ENCODE measurements at regions not wholly inside any gene's neighbourhood (a gene's known extent, or its start where the extent isn't known, plus 50 kb on each side); places are given as distances from the start of the nearest gene placed in this dataset.

GRCh38 chr20:50242548-50242862 is 51.9 kb downstream of the CEBPB start:
- H3K4me1 ChIP-seq (ENCODE audit: control insufficient read depth in 2 of 3, insufficient read depth in 2 of 3, low read depth in 1 of 3, low read length in 3 of 3): no peaks in the 10 kb centered on the region
- TF ChIP-seq CTCF (IDR thresholded peaks at IDR 0.05; ENCODE audit: borderline replicate concordance, extremely low read depth, insufficient read depth): no peak
- no peak overlapping the region for H3K27ac ChIP-seq (ENCODE audit: low read depth in 2 of 2, low read length in 2 of 2)
- FAIRE-seq: no peak
- H3K9me3 ChIP-seq (ENCODE audit: control insufficient read depth in 2 of 3, insufficient read depth in 1 of 3, low read length in 3 of 3): no peaks in the 10 kb centered on the region
- H3K4me3 ChIP-seq (ENCODE audit: low read length in 3 of 3): no peak overlapping the region
- intact Hi-C loops (cut with DNase I): no loop called here
- no peak overlapping the region for H3K9ac ChIP-seq (ENCODE audit: low read length in 3 of 3)
- no peaks in the 10 kb centered on the region for H3K36me3 ChIP-seq (ENCODE audit: control insufficient read depth in 2 of 3, insufficient read depth in 3 of 3, low read length in 3 of 3)
- DNase-seq: no peak
- H3K27me3 ChIP-seq (ENCODE audit: control insufficient read depth, insufficient read depth, low read length): no peaks in the 10 kb centered on the region

GRCh38 chr20:50242863-50243609 is 52.4 kb downstream of the CEBPB start:
- no peak for TF ChIP-seq CTCF (IDR thresholded peaks at IDR 0.05; ENCODE audit: borderline replicate concordance, extremely low read depth, insufficient read depth)
- H3K27me3 ChIP-seq (ENCODE audit: control insufficient read depth, insufficient read depth, low read length): no peaks in the 10 kb centered on the region
- peak; percentile 50 to 93 (median 71) for DNase-seq
- H3K4me1 ChIP-seq (ENCODE audit: control insufficient read depth in 2 of 3, insufficient read depth in 2 of 3, low read depth in 1 of 3, low read length in 3 of 3): no peaks in the 10 kb centered on the region
- H3K27ac ChIP-seq (ENCODE audit: low read depth in 2 of 2, low read length in 2 of 2): no peak overlapping the region
- H3K4me3 ChIP-seq (ENCODE audit: low read length in 3 of 3): no peak overlapping the region
- no peak for FAIRE-seq
- no peaks in the 10 kb centered on the region for H3K36me3 ChIP-seq (ENCODE audit: control insufficient read depth in 2 of 3, insufficient read depth in 3 of 3, low read length in 3 of 3)
- no peak overlapping the region for H3K9ac ChIP-seq (ENCODE audit: low read length in 3 of 3)
- intact Hi-C loops (cut with DNase I): no loop called here
- H3K9me3 ChIP-seq (ENCODE audit: control insufficient read depth in 2 of 3, insufficient read depth in 1 of 3, low read length in 3 of 3): no peaks in the 10 kb centered on the region

GRCh38 chr20:50243610-50244351 is 53.2 kb downstream of the CEBPB start:
- DNase-seq: peak in 2 of 5 donors; percentile 26
- TF ChIP-seq CTCF (IDR thresholded peaks at IDR 0.05; ENCODE audit: borderline replicate concordance, extremely low read depth, insufficient read depth): no peak
- Histone ChIP-seq H3K4me3 (ENCODE audit: low read length in 3 of 3) (no peak overlapping the region), H3K27me3 (ENCODE audit: control insufficient read depth, insufficient read depth, low read length) (no peaks in the 10 kb centered on the region), H3K4me1 (ENCODE audit: control insufficient read depth in 2 of 3, insufficient read depth in 2 of 3, low read depth in 1 of 3, low read length in 3 of 3) (no peaks in the 10 kb centered on the region), H3K36me3 (ENCODE audit: control insufficient read depth in 2 of 3, insufficient read depth in 3 of 3, low read length in 3 of 3) (no peaks in the 10 kb centered on the region), H3K27ac (ENCODE audit: low read depth in 2 of 2, low read length in 2 of 2) (no peak overlapping the region), H3K9ac (ENCODE audit: low read length in 3 of 3) (no peak overlapping the region), H3K9me3 (ENCODE audit: control insufficient read depth in 2 of 3, insufficient read depth in 1 of 3, low read length in 3 of 3) (no peaks in the 10 kb centered on the region)
- intact Hi-C loops (cut with DNase I): no loop called here
- FAIRE-seq: no peak

All from kidney (tissue), 13 donors.